Mucosa of descending colon (tissue), 3 donors: ENCODE measurements at regions not wholly inside any gene's neighbourhood (a gene's known extent, or its start where the extent isn't known, plus 50 kb on each side); places are given as distances from the start of the nearest gene placed in this dataset.
"Not testable (repeated sequence)": the region's sequence is repeated elsewhere in the genome, so short reads cannot be mapped to it uniquely, and the experiment has no call there.

ENCODE experiments used
- ATAC-seq: fragments of 200-7000 bp; cut with Tn5 transposase; one replicate; pipeline ENCODE4 v1.9.1; 2020; ENCODE audit warnings: mild to moderate bottlenecking, moderate library complexity
- DNase-seq, 3 donors: peaks; one replicate each; pipeline ENCODE4 v3.0.0-alpha.2; 2020
- H3K36me3 ChIP-seq: fragments of 200-600 bp; one replicate; pipeline ENCODE4 v1.8.0; 2021; ENCODE audit warnings: low read depth, mild to moderate bottlenecking
- H3K4me1 ChIP-seq: fragments of 200-600 bp; one replicate; pipeline ENCODE4 v1.8.0; 2021; ENCODE audit warnings: low read depth, mild to moderate bottlenecking
- H3K4me3 ChIP-seq: fragments of 200-600 bp; one replicate; pipeline ENCODE4 v1.8.0; 2021; ENCODE audit warnings: mild to moderate bottlenecking
- H3K9me3 ChIP-seq: fragments of 200-600 bp; one replicate; pipeline ENCODE4 v1.8.0; 2021; ENCODE audit warnings: mild to moderate bottlenecking
- intact Hi-C, 2 donors: fragments of 100-400 bp; cut with DNase I in 1 of 2; cut with micrococcal nuclease in 1 of 2; formaldehyde crosslinking; loops; one replicate each; pipeline versions ENCODE4 v1.11.0 to v1.11.1; 2022; cut with DNase I, micrococcal nuclease
- TF ChIP-seq, protein P1 (sequence below): fragments of 200-600 bp; IDR thresholded peaks from one replicate; pipeline ENCODE4 v1.8.0; 2022; ENCODE audit warnings: antibody characterized with exemption, mild to moderate bottlenecking
- donor health status: DM: no; HTN: no; CAD: no; lungs with moderate emphysema.
- donor health status: DM: no; HTN: no; CAD: no.
- donor health status: DM: no; HTN: yes; CAD: no.

GRCh38 chr2:64275174-64275466 lies 130.9 kb upstream of the PELI1 start:
- intact Hi-C loops: no loop called here
- Histone ChIP-seq H3K4me1 (peaks cover 19% of the 10 kb centered on the region), H3K36me3 (no peaks in the 10 kb centered on the region), H3K9me3 (no peaks in the 10 kb centered on the region), H3K4me3 (no peak overlapping the region)
- no peak for DNase-seq
- no peak for ATAC-seq
- TF ChIP-seq, protein P1, sequence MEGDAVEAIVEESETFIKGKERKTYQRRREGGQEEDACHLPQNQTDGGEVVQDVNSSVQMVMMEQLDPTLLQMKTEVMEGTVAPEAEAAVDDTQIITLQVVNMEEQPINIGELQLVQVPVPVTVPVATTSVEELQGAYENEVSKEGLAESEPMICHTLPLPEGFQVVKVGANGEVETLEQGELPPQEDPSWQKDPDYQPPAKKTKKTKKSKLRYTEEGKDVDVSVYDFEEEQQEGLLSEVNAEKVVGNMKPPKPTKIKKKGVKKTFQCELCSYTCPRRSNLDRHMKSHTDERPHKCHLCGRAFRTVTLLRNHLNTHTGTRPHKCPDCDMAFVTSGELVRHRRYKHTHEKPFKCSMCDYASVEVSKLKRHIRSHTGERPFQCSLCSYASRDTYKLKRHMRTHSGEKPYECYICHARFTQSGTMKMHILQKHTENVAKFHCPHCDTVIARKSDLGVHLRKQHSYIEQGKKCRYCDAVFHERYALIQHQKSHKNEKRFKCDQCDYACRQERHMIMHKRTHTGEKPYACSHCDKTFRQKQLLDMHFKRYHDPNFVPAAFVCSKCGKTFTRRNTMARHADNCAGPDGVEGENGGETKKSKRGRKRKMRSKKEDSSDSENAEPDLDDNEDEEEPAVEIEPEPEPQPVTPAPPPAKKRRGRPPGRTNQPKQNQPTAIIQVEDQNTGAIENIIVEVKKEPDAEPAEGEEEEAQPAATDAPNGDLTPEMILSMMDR: no peak

- no peak for ATAC-seq
- DNase-seq: no peak
Measured at GRCh38 chr2:64276417-64277095, 132.3 kb upstream of the PELI1 start.

DNA sequence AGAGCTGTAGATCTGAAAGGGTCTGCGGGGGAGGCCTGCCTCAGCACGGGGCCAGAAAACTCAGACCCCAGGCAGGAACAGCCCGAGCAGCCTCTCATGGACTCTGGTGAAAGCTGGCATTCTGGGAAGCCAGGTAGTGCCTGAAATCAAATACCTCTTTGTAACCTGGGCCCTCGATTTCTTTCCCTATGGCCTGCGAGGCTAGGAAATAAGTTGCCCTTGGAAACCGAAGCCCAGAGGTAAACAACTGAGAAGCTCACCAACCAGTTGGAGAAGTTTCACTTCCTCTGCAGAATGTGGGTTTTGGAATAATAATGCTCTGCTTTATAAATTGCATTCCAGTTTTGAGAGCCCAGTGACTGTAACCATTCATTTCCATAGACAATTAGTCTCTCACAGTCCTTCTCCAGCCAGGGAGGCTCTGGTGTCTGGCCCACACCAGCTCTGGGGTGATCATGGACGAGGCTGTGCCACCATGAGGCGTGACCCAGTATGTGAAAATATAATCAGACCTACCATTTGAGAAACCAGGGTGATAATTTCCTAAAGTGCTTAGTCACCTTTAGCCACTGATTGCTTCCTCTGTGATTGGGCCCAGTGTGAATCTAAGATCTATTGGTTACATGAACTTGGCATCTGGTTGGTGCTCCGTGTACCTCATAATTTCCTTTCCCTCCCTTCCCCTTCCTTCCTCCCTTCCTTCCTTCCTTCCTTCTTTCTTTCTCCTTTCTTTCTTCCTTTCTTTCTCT lies 133.1 kb upstream of the PELI1 start:
- Histone ChIP-seq H3K9me3 (no peaks in the 10 kb centered on the region), H3K4me1 (peaks cover 19% of the 10 kb centered on the region), H3K36me3 (no peaks in the 10 kb centered on the region), H3K4me3 (no peak overlapping the region)
- TF ChIP-seq, protein P1: no peak
- ATAC-seq (no peak), DNase-seq (no peak)
- intact Hi-C loops: no loop called here

More at GRCh38 chr2:64276417-64277095, 132.3 kb upstream of the PELI1 start:
- H3K4me1 ChIP-seq: peaks cover 19% of the 10 kb centered on the region
- H3K36me3 ChIP-seq: no peaks in the 10 kb centered on the region
- no peak overlapping the region for H3K4me3 ChIP-seq
- TF ChIP-seq, protein P1: no peak
- intact Hi-C loops: no loop called here
- no peaks in the 10 kb centered on the region for H3K9me3 ChIP-seq

GRCh38 chr2:64280812-64281211 lies 136.6 kb upstream of the PELI1 start:
- intact Hi-C loops, H3K4me3 ChIP-seq, H3K36me3 ChIP-seq, H3K4me1 ChIP-seq, H3K9me3 ChIP-seq, ATAC-seq, DNase-seq: not testable (repeated sequence)

GRCh38 chr2:64283006-64283570 lies 138.9 kb upstream of the PELI1 start:
- H3K36me3 ChIP-seq: no peaks in the 10 kb centered on the region
- DNase-seq (no peak), ATAC-seq (peak; percentile 8)
- no peak overlapping the region for H3K4me3 ChIP-seq
- peaks cover 4% of the 10 kb centered on the region for H3K4me1 ChIP-seq
- TF ChIP-seq, protein P1: no peak
- intact Hi-C loops: no loop called here
- no peaks in the 10 kb centered on the region for H3K9me3 ChIP-seq

DNA sequence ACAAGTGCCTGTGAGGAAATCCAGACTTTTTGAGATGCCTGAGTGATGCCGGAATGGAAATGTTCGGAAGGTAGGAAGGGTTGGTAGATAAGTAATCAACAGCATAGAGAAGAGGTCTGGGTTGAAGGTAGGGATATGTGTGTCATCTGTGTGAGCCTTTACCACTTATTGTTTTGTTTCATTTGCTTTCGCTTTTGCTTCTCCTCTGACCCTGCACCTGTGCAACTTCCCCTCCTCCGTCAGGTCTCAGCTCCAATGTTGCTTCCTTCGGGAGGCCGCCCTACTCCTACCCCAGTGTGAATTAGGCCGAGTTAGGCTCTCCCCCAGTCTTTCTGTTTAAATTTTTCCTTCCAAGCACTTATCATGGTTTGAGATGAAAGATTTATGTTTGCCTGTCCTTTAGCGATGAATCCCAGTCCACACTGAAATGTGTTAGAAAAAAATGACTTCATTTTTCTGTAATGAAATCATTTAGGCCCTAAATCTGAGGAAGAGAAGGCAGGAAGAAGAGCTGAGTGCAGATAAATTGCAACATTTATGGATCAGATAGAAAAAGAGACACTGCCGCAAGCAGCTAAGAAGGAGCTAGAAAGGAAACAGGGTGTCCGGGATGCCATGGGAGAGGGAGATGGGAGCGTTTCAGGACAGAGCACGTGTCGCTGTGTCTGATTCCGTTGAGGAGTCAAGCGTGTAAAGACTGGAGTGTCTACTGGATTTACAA lies 139.6 kb upstream of the PELI1 start:
- no peak for DNase-seq
- no peaks in the 10 kb centered on the region for H3K9me3 ChIP-seq
- TF ChIP-seq, protein P1: no peak
- no peaks in the 10 kb centered on the region for H3K36me3 ChIP-seq
- H3K4me1 ChIP-seq: peaks cover 4% of the 10 kb centered on the region
- no peak overlapping the region for H3K4me3 ChIP-seq
- intact Hi-C loops: no loop called here
- ATAC-seq: peak; percentile 91
